Naive B cell (primary cell): ENCODE measurements at regions not wholly inside any gene's neighbourhood (a gene's known extent, or its start where the extent isn't known, plus 50 kb on each side); places are given as distances from the start of the nearest gene placed in this dataset.

Source experiments
- ATAC-seq, 2 donors: fragments of 150-1000 bp; cut with Tn5 transposase; 2 replicates each; pipeline ENCODE4 v1.10.0; 2021; ENCODE audit warnings: low read depth in 2 of 2, mild to moderate bottlenecking in 2 of 2, moderate library complexity in 2 of 2
- DNase-seq: peaks from one replicate; pipeline ENCODE4 v3.0.0; 2022
- H3K27ac Mint-ChIP-seq, 6 donors: one replicate each; pipeline ENCODE4 v1.8.0; 2020 to 2022; ENCODE audit warnings: mild to moderate bottlenecking in 6 of 6, mixed read lengths in 6 of 6, moderate library complexity in 5 of 6, inconsistent platforms in 2 of 6
- H3K27me3 Mint-ChIP-seq, 3 donors: one replicate each; pipeline ENCODE4 v1.8.0; 2021 to 2022; ENCODE audit warnings: mixed read lengths in 3 of 3, mild to moderate bottlenecking in 1 of 3
- H3K36me3 Mint-ChIP-seq, 2 donors: one replicate each; pipeline ENCODE4 v1.8.0; 2020 to 2022; ENCODE audit warnings: mixed read lengths in 2 of 2, inconsistent platforms in 1 of 2, mild to moderate bottlenecking in 1 of 2
- H3K4me1 Mint-ChIP-seq, 3 donors: one replicate each; pipeline ENCODE4 v1.8.0; 2020 to 2022; ENCODE audit warnings: mixed read lengths in 3 of 3, inconsistent platforms in 1 of 3, mild to moderate bottlenecking in 1 of 3, moderate library complexity in 1 of 3
- H3K4me3 Mint-ChIP-seq, 8 donors: one replicate each; pipeline ENCODE4 v1.8.0; 2020 to 2022; ENCODE audit warnings: mild to moderate bottlenecking in 8 of 8, mixed read lengths in 8 of 8, moderate library complexity in 8 of 8, inconsistent platforms in 2 of 8
- H3K9me3 Mint-ChIP-seq, 7 donors: one replicate each; pipeline ENCODE4 v1.8.0; 2020 to 2022; ENCODE audit warnings: mixed read lengths in 7 of 7, mild to moderate bottlenecking in 5 of 7, inconsistent platforms in 2 of 7, moderate library complexity in 1 of 7

DNA sequence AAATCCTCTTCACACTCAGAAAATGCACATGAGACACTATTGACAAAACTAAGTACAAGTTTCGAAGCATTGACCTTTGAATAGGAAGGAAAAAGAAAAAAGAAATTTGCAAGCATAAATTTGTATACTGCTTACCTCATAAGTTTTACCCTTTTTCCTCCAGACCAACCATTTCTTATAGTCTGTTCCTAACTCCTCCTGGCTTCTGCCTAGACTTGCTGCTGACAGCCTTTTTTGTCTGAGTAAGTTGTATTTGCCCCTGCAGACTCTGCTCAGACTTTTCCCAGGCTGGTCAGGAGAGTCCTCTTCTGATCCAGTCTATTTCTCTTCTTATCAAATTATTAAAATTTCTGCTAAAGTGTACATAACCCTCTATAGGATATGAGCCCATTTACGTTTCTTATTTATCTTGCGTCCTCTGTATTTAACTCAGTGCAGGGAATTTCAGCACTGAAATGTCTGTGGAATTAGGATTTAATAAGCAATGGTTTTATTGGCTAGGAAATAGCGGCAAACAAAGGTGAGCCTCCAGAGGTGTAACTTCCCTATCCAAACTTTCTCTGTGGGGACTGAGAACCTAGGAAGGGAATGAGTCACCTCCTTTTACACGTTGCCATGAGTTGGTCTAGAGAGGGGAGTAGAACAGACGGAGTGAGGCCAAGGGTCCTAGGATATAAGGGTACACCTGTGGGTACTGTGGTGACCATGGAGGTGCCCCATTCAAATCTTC, 207.1 kb upstream of the MARCKS start:
- H3K9me3 Mint-ChIP-seq = peaks cover 0 to 6% (median 0%) of the 10 kb centered on the region in 7 donors
- H3K27me3 Mint-ChIP-seq = no peaks in the 10 kb centered on the region
- peaks cover 34 to 71% (median 59%) of the 10 kb centered on the region in 3 donors for H3K4me1 Mint-ChIP-seq
- no peaks in the 10 kb centered on the region for H3K36me3 Mint-ChIP-seq
- ATAC-seq (no peak), DNase-seq (no peak)
- H3K27ac Mint-ChIP-seq = peak overlapping the region in 4 of 6 donors; percentile 6 to 74 (median 34)
- H3K4me3 Mint-ChIP-seq = no peak overlapping the region

DNA sequence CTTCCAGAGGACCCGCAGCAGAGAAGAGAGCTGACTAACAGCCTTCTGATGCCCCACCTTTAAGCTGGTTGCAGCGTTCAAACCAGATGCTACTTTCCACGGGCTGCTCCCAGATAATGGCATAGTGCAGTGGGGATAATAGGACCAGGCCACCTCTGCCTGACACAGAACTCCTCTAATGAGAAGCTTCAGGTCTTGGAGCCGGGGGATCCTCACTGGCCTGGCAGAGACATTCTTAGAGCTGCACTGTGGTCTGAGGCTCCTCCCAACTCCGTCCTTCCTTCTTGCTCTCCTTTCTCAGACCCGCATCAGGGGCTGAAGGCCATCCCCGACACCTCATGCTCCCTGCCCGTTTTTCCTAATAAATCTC, 206.6 kb upstream of the MARCKS start:
- DNase-seq (no peak), ATAC-seq (no peak)
- Mint-ChIP-seq H3K36me3 (no peaks in the 10 kb centered on the region), H3K9me3 (peaks cover 0 to 6% (median 0%) of the 10 kb centered on the region in 7 donors), H3K4me1 (peaks cover 34 to 68% (median 59%) of the 10 kb centered on the region in 3 donors), H3K27ac (peak overlapping the region in 1 of 6 donors; percentile 90), H3K27me3 (no peaks in the 10 kb centered on the region), H3K4me3 (peak overlapping the region in 2 of 8 donors; percentile 47 to 60)

DNA sequence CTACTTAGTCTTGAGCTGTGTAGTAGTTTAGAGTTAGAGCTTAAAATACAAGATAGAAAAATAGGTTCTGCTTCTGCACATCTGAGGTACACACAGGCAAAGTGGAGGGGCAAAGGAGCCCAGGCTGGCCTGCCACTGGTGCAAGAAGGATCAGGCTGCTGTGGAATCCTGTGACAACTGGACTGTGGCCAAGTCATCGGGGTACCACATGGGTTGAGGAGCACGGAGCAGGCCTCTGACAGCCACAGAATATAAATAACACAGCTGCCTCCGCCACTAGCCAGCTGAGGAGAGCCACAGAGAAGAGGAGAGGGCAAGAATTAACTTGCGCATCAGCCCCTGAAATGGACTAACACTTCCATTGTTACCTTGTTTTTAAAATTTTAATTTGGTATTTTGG, 206.0 kb upstream of the MARCKS start:
- DNase-seq (no peak), ATAC-seq (no peak)
- Mint-ChIP-seq H3K9me3 (peaks cover 0 to 6% (median 0%) of the 10 kb centered on the region in 7 donors), H3K27ac (peak overlapping the region in 2 of 6 donors; percentile 23 to 90), H3K4me3 (peak overlapping the region in 4 of 8 donors; percentile 12 to 82 (median 60)), H3K27me3 (no peaks in the 10 kb centered on the region), H3K36me3 (no peaks in the 10 kb centered on the region), H3K4me1 (peaks cover 34 to 63% (median 59%) of the 10 kb centered on the region in 3 donors)

DNA sequence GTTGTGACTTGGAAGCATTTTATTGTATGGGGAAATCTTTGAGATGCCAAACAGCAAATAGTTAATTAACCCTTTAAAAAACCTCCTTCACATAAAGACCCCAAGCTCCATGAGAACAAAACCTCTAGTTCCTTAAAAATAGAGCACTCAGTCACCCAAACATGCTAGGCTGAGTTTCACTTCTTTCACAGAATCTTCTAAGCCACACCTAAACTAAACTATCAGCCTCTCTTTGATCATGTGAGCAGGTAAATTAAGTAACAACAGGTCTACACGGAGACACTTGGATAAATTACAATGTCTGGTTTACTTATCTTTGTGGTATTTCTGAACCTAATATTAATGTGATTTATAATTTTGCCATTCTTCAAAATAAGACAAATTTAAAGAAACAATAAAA, 205.2 kb upstream of the MARCKS start:
- Mint-ChIP-seq H3K9me3 (peaks cover 0 to 6% (median 0%) of the 10 kb centered on the region in 7 donors), H3K4me3 (peak overlapping the region in 7 of 8 donors; percentile 5 to 66 (median 48)), H3K36me3 (no peaks in the 10 kb centered on the region), H3K27me3 (no peaks in the 10 kb centered on the region), H3K4me1 (peaks cover 30 to 56% (median 54%) of the 10 kb centered on the region in 3 donors), H3K27ac (peak overlapping the region in 5 of 6 donors; percentile 2 to 85 (median 47))
- DNase-seq = peak; percentile 27
- ATAC-seq = peak; percentile 61 to 62

DNA sequence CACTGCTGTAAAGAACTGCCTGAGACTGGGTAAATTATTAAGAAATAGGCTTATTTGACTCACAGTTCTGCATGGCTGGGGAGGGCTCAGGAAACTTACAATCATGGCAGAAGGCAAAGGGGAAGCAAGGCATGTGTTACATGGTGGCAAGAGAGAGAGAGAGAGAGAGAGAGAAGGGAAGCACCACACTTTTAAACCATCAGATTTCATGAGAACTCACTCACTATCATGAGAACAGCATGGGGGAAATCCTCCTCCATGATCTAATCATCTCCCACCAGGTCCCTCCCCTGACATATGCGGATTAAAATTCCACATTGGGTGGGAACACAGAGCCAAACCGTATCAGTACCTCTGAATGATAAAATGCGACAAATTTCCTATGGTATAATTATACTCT, 203.9 kb upstream of the MARCKS start:
- H3K36me3 Mint-ChIP-seq = no peaks in the 10 kb centered on the region
- DNase-seq = no peak
- H3K27ac Mint-ChIP-seq = peak overlapping the region; percentile 12 to 89 (median 70)
- peaks cover 23 to 46% (median 44%) of the 10 kb centered on the region in 3 donors for H3K4me1 Mint-ChIP-seq
- H3K9me3 Mint-ChIP-seq = peaks cover 0 to 6% (median 0%) of the 10 kb centered on the region in 7 donors
- peak in 1 of 2 donors; percentile 25 for ATAC-seq
- no peaks in the 10 kb centered on the region for H3K27me3 Mint-ChIP-seq
- peak overlapping the region in 2 of 8 donors; percentile 37 to 56 for H3K4me3 Mint-ChIP-seq

DNA sequence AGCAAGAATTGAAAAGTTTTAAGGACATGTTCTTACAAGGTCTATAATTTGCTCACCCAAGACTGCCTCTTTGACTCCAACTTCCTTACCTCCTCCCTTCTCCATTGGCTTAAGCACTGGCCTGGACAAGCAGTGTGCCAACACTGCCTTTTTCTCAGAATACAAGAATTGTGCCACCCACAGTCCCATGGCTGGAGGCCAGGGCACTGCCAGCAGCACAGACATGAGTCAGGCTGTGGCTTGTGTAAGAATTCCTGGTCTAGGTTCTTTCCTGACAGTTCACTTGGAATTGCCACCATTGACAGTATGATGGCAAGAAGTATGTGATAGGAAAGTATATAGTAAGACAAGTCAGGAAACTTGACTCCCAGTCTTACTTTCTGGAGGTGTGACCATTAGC, 202.7 kb upstream of the MARCKS start:
- Mint-ChIP-seq H3K4me3 (no peak overlapping the region), H3K27me3 (no peaks in the 10 kb centered on the region), H3K4me1 (peaks cover 23 to 40% (median 38%) of the 10 kb centered on the region in 3 donors), H3K9me3 (peaks cover 0 to 6% (median 0%) of the 10 kb centered on the region in 7 donors), H3K27ac (peak overlapping the region in 2 of 6 donors; percentile 4 to 72), H3K36me3 (no peaks in the 10 kb centered on the region)
- no peak for ATAC-seq
- no peak for DNase-seq

DNA sequence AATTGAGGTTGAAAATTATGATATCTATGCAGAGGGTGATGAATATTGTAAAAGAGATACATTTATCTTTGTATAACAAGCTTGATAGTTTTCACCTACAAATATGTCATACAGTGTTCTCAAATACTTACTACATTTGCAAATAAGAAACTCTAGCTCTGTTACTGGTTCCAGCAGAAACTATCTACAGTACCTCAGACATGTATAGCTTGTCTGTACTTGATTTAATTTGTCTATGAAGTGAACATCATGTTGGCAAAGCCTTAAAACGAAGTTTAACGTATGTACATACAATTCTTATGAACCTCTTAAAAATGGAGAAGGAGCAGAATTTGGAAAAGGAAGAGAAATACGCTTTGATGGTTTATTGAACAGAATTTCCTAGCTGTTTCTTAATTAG, 201.4 kb upstream of the MARCKS start:
- Mint-ChIP-seq H3K27me3 (no peaks in the 10 kb centered on the region), H3K9me3 (peaks cover 0 to 6% (median 0%) of the 10 kb centered on the region in 7 donors), H3K36me3 (no peaks in the 10 kb centered on the region), H3K4me1 (peaks cover 17 to 28% (median 25%) of the 10 kb centered on the region in 3 donors), H3K27ac (no peak overlapping the region), H3K4me3 (no peak overlapping the region)
- ATAC-seq (no peak), DNase-seq (no peak)

DNA sequence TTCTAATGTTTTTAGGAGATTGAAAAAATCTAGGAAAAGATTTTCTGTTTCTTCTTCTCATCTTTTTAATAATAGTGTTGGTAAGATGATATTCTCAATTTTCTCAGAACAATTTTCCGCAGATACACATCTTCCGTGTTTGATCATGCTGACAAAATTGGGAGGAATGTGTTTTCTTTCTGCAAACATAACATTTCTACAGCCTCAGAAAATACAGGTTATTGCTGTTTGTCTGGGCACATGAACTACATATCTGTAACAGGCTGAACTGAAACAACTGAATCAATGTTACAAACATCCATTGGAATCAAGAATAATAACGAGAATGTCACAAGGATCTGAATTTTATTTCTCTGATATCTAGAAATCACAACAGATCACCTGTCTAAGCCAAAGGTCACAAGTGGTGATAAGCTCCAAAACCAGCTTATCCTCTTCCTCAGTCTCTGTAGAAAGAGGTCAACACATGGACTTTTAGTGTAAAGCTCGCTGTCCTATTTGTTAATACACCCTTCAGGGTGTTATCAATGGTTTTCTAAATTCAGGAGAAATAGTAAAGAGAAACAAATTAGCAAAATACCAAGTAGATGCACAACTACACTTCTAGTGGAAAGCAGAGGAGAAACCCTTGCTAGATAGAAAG, 197.3 kb upstream of the MARCKS start:
- no peak overlapping the region for H3K4me3 Mint-ChIP-seq

DNA sequence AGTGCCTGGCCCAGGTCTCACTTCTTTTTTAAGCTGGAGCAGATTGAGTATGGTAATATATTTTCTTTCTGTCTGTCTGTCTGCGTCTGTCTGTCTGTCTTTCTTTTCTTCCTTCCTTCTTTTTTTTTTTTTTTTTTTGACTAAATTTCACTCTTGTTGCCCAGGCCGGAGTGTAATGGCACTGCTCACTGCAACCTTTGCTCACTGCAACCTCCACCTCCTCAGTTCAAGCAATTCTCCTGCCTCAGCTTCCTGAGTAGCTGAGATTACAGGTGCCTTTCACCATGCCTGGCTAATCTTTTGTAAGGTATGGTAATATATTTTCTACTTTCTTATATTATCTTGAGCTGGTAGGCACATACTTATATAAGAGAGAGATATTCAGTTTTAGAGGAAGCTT, 196.3 kb upstream of the MARCKS start:
- H3K27ac Mint-ChIP-seq = peak overlapping the region in 1 of 6 donors; percentile 46
- H3K27me3 Mint-ChIP-seq = no peaks in the 10 kb centered on the region
- no peaks in the 10 kb centered on the region for H3K9me3 Mint-ChIP-seq
- ATAC-seq (no peak), DNase-seq (no peak)
- H3K4me3 Mint-ChIP-seq = no peak overlapping the region
- H3K4me1 Mint-ChIP-seq = peaks cover 11 to 16% (median 12%) of the 10 kb centered on the region in 3 donors
- H3K36me3 Mint-ChIP-seq = no peaks in the 10 kb centered on the region

More for the DNA sequence above, 197.3 kb upstream of the MARCKS start:
- H3K4me1 Mint-ChIP-seq = peaks cover 11 to 14% (median 12%) of the 10 kb centered on the region in 3 donors
- H3K27me3 Mint-ChIP-seq = no peaks in the 10 kb centered on the region
- H3K27ac Mint-ChIP-seq = no peak overlapping the region
- H3K9me3 Mint-ChIP-seq = no peaks in the 10 kb centered on the region
- ATAC-seq = no peak
- DNase-seq = no peak
- H3K36me3 Mint-ChIP-seq = no peaks in the 10 kb centered on the region

DNA sequence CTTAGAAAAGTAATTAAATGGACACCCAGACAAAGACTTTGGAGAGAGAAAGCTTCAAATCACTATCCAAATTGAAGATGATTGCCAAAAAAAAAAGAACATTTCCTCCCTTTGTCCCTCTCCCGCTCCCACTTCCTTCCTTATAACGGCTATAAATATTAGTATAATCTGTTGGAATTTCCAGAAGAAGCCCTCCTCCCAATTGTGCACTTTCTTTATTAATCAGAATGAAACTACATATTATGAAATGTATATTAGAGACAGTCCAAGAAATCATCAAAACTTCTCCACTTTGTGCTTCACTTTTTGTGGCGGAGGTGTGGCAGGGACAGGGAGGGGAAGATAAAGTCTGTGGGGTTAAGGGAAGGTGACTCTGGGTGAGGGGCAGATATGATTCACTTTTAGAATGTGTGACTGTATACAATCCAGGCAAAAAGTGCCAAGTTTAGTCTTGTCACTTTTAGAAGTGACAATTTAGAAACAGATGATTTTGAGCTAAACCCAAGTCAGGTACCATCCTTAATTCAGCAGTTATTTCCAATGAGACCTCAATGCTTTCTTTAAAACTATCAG, 195.0 kb upstream of the MARCKS start:
- no peaks in the 10 kb centered on the region for H3K36me3 Mint-ChIP-seq
- peaks cover 11 to 16% (median 12%) of the 10 kb centered on the region in 3 donors for H3K4me1 Mint-ChIP-seq
- peak overlapping the region in 2 of 6 donors; percentile 17 to 52 for H3K27ac Mint-ChIP-seq
- H3K9me3 Mint-ChIP-seq = no peaks in the 10 kb centered on the region
- no peaks in the 10 kb centered on the region for H3K27me3 Mint-ChIP-seq
- ATAC-seq = no peak
- no peak for DNase-seq
- H3K4me3 Mint-ChIP-seq = no peak overlapping the region

DNA sequence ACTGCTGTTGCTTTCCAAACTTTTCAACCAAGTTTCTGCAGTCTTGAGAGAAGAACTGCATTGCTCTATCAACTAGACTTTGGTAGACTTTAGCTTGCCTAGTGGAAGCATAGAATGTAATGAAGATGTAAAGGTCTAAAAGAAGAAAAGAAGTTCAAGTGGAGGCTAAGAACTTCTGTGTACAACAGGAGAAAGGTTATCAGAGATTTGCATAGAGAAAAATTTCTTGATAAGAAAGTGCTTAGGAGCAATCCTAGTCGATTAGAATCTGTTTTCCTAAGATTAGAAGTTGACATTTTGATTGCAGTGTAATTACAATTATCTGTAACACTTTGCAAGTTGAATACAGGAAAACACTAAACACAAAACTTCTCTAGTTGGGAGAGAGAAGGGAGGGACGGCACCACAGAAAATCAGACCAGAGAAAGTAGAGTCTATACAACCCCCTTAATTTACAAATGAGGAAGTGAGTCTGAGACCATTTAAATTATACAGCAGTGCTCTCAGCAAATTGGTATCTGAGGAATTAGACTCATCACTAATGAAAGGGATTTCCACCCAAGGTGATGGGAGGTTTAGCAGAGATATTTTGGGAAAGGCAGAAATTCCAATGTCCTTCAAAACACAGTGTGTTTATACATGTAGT, 194.3 kb upstream of the MARCKS start:
- Mint-ChIP-seq H3K9me3 (no peaks in the 10 kb centered on the region), H3K4me1 (peaks cover 11 to 16% (median 12%) of the 10 kb centered on the region in 3 donors), H3K27ac (peak overlapping the region in 1 of 6 donors; percentile 52), H3K27me3 (no peaks in the 10 kb centered on the region), H3K4me3 (no peak overlapping the region), H3K36me3 (no peaks in the 10 kb centered on the region)
- DNase-seq = peak; percentile 28
- ATAC-seq = peak; percentile 90 to 97

DNA sequence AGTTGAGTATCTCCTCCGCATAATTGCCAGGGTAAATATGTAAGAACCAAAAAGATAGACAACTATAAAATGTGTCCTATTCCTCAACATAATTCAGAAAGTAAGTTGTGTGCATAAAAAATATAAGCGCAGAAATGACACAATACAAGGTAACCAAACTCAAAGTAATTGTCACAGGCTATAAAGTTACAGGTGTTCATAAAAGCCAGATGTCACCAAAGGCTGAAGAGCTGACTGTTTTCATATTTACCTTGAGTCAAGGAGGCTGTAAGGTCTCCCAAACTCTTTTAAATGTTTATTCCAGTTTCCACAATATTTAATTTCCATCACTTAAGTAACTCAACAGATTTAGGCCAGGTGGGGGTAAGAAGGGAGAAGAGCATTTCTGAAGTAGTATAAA, 192.2 kb upstream of the MARCKS start:
- Mint-ChIP-seq H3K27me3 (no peaks in the 10 kb centered on the region), H3K36me3 (no peaks in the 10 kb centered on the region), H3K4me3 (no peak overlapping the region), H3K9me3 (no peaks in the 10 kb centered on the region), H3K4me1 (peaks cover 12 to 16% (median 16%) of the 10 kb centered on the region in 3 donors), H3K27ac (no peak overlapping the region)
- DNase-seq (no peak), ATAC-seq (no peak)
